HL-60 (cell line): ENCODE measurements at regions not wholly inside any gene's neighbourhood (a gene's known extent, or its start where the extent isn't known, plus 50 kb on each side); places are given as distances from the start of the nearest gene placed in this dataset.

Source experiments
- CTCF ChIP-seq: IDR thresholded peaks from one replicate; pipeline ENCODE4 v1.5.1; 2011; ENCODE audit warnings: low read length, control low read depth, inconsistent platforms; ENCODE audit not compliant: insufficient read depth
- POLR2AphosphoS5 ChIP-seq: IDR thresholded peaks from 2 replicates; pipeline ENCODE4 v1.6.1; 2012; ENCODE audit warnings: low read depth

- TF ChIP-seq CTCF (no peak), POLR2AphosphoS5 (no peak)
Measured at GRCh38 chr11:87635001-87635400, 540.2 kb downstream of the RAB38 start.
